NCI-H2227 treated with DMSO at 0.1 percent for 48 hours (cell line): ENCODE measurements at regions not wholly inside any gene's neighbourhood (a gene's known extent, or its start where the extent isn't known, plus 50 kb on each side); places are given as distances from the start of the nearest gene placed in this dataset.
"Not testable (repeated sequence)": the region's sequence is repeated elsewhere in the genome, so short reads cannot be mapped to it uniquely, and the experiment has no call there.

Experiments
- DNase-seq: peaks from one replicate; lab custom pipeline; 2025; lab: John Stamatoyannopoulos, UW

- DNase-seq: not testable (repeated sequence)
Observed at GRCh38 chr9:78916884-78917283, 620.0 kb downstream of the PSAT1 start.

- no peak for DNase-seq
Observed at GRCh38 chr9:78918976-78919375, 622.1 kb downstream of the PSAT1 start.

- DNase-seq: no peak
Observed at GRCh38 chr9:78919701-78920100, 622.8 kb downstream of the PSAT1 start.

- no peak for DNase-seq
Observed at GRCh38 chr9:78921341-78921740, 624.4 kb downstream of the PSAT1 start.

GRCh38 chr9:78923966-78924659 is 627.2 kb downstream of the PSAT1 start:
- no peak for DNase-seq

- no peak for DNase-seq
Observed at GRCh38 chr9:78927099-78927940, 630.4 kb downstream of the PSAT1 start.

- DNase-seq: no peak
Observed at GRCh38 chr9:78928625-78929405, 631.9 kb downstream of the PSAT1 start.

- peak; percentile 67 for DNase-seq
Observed at GRCh38 chr9:78930281-78930680, 633.4 kb downstream of the PSAT1 start.

- no peak for DNase-seq
Observed at GRCh38 chr9:78932849-78933627, 636.1 kb downstream of the PSAT1 start.

- DNase-seq: no peak
Observed at GRCh38 chr9:78934880-78935279, 636.9 kb upstream of the TLE4 start.

- DNase-seq: no peak
Observed at GRCh38 chr9:78938821-78939220, 632.9 kb upstream of the TLE4 start.

GRCh38 chr9:78939311-78940065 is 632.3 kb upstream of the TLE4 start:
- DNase-seq: no peak

- DNase-seq: no peak
Observed at GRCh38 chr9:78940121-78940855, 631.5 kb upstream of the TLE4 start.

- no peak for DNase-seq
Observed at GRCh38 chr9:78954286-78954685, 617.5 kb upstream of the TLE4 start.

GRCh38 chr9:78958892-78959291 is 612.9 kb upstream of the TLE4 start:
- no peak for DNase-seq

GRCh38 chr9:78962156-78962555 is 609.6 kb upstream of the TLE4 start:
- DNase-seq: no peak

- DNase-seq: peak; percentile 82
Observed at GRCh38 chr9:78963911-78964310, 607.9 kb upstream of the TLE4 start.

GRCh38 chr9:78967596-78968217 is 604.1 kb upstream of the TLE4 start:
- no peak for DNase-seq

GRCh38 chr9:78970375-78970774 is 601.4 kb upstream of the TLE4 start:
- DNase-seq: no peak

GRCh38 chr9:78971540-78971939 is 600.2 kb upstream of the TLE4 start:
- no peak for DNase-seq
